Heart right ventricle (tissue), 16 donors: ENCODE measurements at regions not wholly inside any gene's neighbourhood (a gene's known extent, or its start where the extent isn't known, plus 50 kb on each side); places are given as distances from the start of the nearest gene placed in this dataset.
A peak's percentile ranks its signal among the peaks of the same experiment; 100 is the strongest.

ENCODE experiments used
- ATAC-seq, 8 donors: fragments of 200-7000 bp; cut with Tn5 transposase; one replicate each; pipeline ENCODE4 v1.9.1; 2020; ENCODE audit warnings: mild to moderate bottlenecking in 8 of 8, moderate library complexity in 8 of 8, moderate number of reproducible peaks in 1 of 8
- DNase-seq, 2 donors: peaks; one replicate each; pipeline ENCODE4 v3.0.0-alpha.2; 2020
- H3K27ac ChIP-seq, 10 donors: fragments of 200-600 bp; sonication (generic) in 2 of 10; one replicate each; pipeline versions ENCODE4 v1.5.0 to v1.8.0; 2020 to 2022; ENCODE audit warnings: mild to moderate bottlenecking in 3 of 10
- H3K27me3 ChIP-seq, 7 donors: fragments of 200-600 bp; one replicate each; pipeline ENCODE4 v1.8.0; 2021 to 2022; ENCODE audit warnings: mild to moderate bottlenecking in 2 of 7
- H3K36me3 ChIP-seq, 9 donors: fragments of 200-600 bp; sonication (generic) in 1 of 9; one replicate each; pipeline versions ENCODE4 v1.5.0 to v1.8.0; 2020 to 2022; ENCODE audit warnings: mild to moderate bottlenecking in 2 of 9
- H3K4me1 ChIP-seq, 9 donors: fragments of 200-600 bp; sonication (generic) in 1 of 9; one replicate each; pipeline versions ENCODE4 v1.5.0 to v1.8.0; 2020 to 2022; ENCODE audit warnings: mild to moderate bottlenecking in 4 of 9
- H3K4me3 ChIP-seq, 10 donors: fragments of 200-600 bp; sonication (generic) in 2 of 10; one replicate each; pipeline versions ENCODE4 v1.5.0 to v1.8.0; 2020 to 2022; ENCODE audit warnings: mild to moderate bottlenecking in 7 of 10, moderate library complexity in 2 of 10
- H3K9me3 ChIP-seq, 11 donors: fragments of 200-600 bp in 10 of 11; sonication (generic) in 2 of 11; one replicate each; pipeline versions ENCODE4 v1.5.0 to v1.8.0; 2013 to 2022; ENCODE audit warnings: mild to moderate bottlenecking in 2 of 11, control low read depth in 1 of 11, moderate library complexity in 1 of 11
- CTCF ChIP-seq, 9 donors: fragments of 200-600 bp; sonication (generic) in 2 of 9; IDR thresholded peaks; one replicate each; pipeline versions ENCODE4 v1.5.0 to v1.8.0; 2021 to 2022; ENCODE audit warnings: antibody characterized with exemption in 9 of 9, mild to moderate bottlenecking in 5 of 9, moderate library complexity in 1 of 9
- WGBS, 2 donors: extraction: QIAGEN DNeasy Blood & Tissue Kit; methylation state at CpG; one replicate each; pipeline ENCODE4 v1.1.7; 2013; ENCODE audit warnings: inconsistent platforms in 1 of 2; 5-methylcytosine and 5-hydroxymethylcytosine counted together
- intact Hi-C, 10 donors: fragments of 100-400 bp; cut with DNase I; formaldehyde crosslinking; loops; one replicate each; pipeline versions ENCODE4 v1.11.1 to v1.14.2; 2022
- donor health status: Arrhythmogenic right ventricular cardiomyopathy.
- donor health status: ischemic (EF 13 %, LVEDD 7.1; RV severe dilation, severe dysfunction).
- donor health status: healthy with polysubstance abuse.
- donor health status: DM: no; HTN: yes; CAD: no.
- donor health status: DM: no; HTN: no; CAD: no.
- donor health status: ischemic (EF 25% LVEDD 6.9; RV normal size, moderate dysfunction).
- donor health status: ischemic (EF 25% LVEDD 5.7; RV mildly dilated, moderate dysfunction).
- donor health status: healthy.
- donor health status: DM: yes; HTN: yes; CAD: no.
- donor health status: Ischemic cardiomyopathy.
- donor health status: ischemic (EF 35%, LVEDD 5.7; RV mildly dilated, moderate dysfunction).
- donor health status: nonischemic (EF 11% LVEDD 7.7; RV severe dilation, severe dysfunction).
- donor health status: DM: yes; HTN: yes; CAD: no.
- donor health status: PGD.
- donor health status: ischemic (EF 29% LVEDD 5.4; RV normal size, mild dysfunction).
- donor health status: nonischemic (EF 23%, LVEDD 6.1; RV moderate dilation, normal function).

GRCh38 chr6:134600671-134601070 lies 282.8 kb upstream of the SGK1 start:
- no peaks in the 10 kb centered on the region for H3K36me3 ChIP-seq
- intact Hi-C loops, result no loop called here
- no peak overlapping the region for H3K4me3 ChIP-seq
- no peak overlapping the region for H3K27ac ChIP-seq
- H3K27me3 ChIP-seq, result no peaks in the 10 kb centered on the region
- peaks cover 0 to 18% (median 7%) of the 10 kb centered on the region in 11 donors for H3K9me3 ChIP-seq
- H3K4me1 ChIP-seq, result no peaks in the 10 kb centered on the region
- ATAC-seq, result no peak
- no peak for DNase-seq
- 79 to 93% methylated on average over 7 of the region's 7 CpGs for WGBS, 2 donors
- no peak for TF ChIP-seq CTCF (IDR thresholded peaks at IDR 0.05)

GRCh38 chr6:134599079-134599478 lies 281.2 kb upstream of the SGK1 start:
- Histone ChIP-seq H3K4me1 (no peaks in the 10 kb centered on the region), H3K27ac (no peak overlapping the region), H3K27me3 (no peaks in the 10 kb centered on the region), H3K9me3 (peaks cover 0 to 18% (median 7%) of the 10 kb centered on the region in 11 donors), H3K36me3 (no peaks in the 10 kb centered on the region), H3K4me3 (no peak overlapping the region)
- intact Hi-C loops, result no loop called here
- 49% methylated on average over 3 of the region's 3 CpGs for WGBS, 2 donors
- ATAC-seq (no peak), DNase-seq (no peak)
- TF ChIP-seq CTCF (IDR thresholded peaks at IDR 0.05), result no peak

GRCh38 chr6:134596191-134596590 lies 278.3 kb upstream of the SGK1 start:
- ATAC-seq (peak in 5 of 8 donors; percentile 58 to 89 (median 84)), DNase-seq (no peak)
- H3K4me3 ChIP-seq, result no peak overlapping the region
- H3K27me3 ChIP-seq, result no peaks in the 10 kb centered on the region
- no peaks in the 10 kb centered on the region for H3K36me3 ChIP-seq
- H3K9me3 ChIP-seq, result peaks cover 0 to 13% (median 7%) of the 10 kb centered on the region in 11 donors
- no peak for TF ChIP-seq CTCF (IDR thresholded peaks at IDR 0.05)
- H3K4me1 ChIP-seq, result no peaks in the 10 kb centered on the region
- WGBS, 2 donors, result 65 to 78% methylated on average over 1 of the region's 1 CpG
- no peak overlapping the region for H3K27ac ChIP-seq
- intact Hi-C loops, result no loop called here

- ATAC-seq, result no peak
- intact Hi-C loops, result no loop called here
These were observed 277.0 kb upstream of the SGK1 start for GRCh38 chr6:134594881-134595280.

More at GRCh38 chr6:134594881-134595280, 277.0 kb upstream of the SGK1 start:
- no peaks in the 10 kb centered on the region for H3K4me1 ChIP-seq
- H3K27me3 ChIP-seq, result no peaks in the 10 kb centered on the region
- no peak for DNase-seq
- H3K4me3 ChIP-seq, result no peak overlapping the region
- no peak overlapping the region for H3K27ac ChIP-seq
- H3K9me3 ChIP-seq, result no peaks in the 10 kb centered on the region
- TF ChIP-seq CTCF (IDR thresholded peaks at IDR 0.05), result no peak
- H3K36me3 ChIP-seq, result no peaks in the 10 kb centered on the region
- WGBS, 2 donors, result 93 to 100% methylated on average over 1 of the region's 1 CpG
